ENCODE measurements at regions not wholly inside any gene's neighbourhood (a gene's known extent, or its start where the extent isn't known, plus 50 kb on each side); places are given as distances from the start of the nearest gene placed in this dataset.

DNA sequence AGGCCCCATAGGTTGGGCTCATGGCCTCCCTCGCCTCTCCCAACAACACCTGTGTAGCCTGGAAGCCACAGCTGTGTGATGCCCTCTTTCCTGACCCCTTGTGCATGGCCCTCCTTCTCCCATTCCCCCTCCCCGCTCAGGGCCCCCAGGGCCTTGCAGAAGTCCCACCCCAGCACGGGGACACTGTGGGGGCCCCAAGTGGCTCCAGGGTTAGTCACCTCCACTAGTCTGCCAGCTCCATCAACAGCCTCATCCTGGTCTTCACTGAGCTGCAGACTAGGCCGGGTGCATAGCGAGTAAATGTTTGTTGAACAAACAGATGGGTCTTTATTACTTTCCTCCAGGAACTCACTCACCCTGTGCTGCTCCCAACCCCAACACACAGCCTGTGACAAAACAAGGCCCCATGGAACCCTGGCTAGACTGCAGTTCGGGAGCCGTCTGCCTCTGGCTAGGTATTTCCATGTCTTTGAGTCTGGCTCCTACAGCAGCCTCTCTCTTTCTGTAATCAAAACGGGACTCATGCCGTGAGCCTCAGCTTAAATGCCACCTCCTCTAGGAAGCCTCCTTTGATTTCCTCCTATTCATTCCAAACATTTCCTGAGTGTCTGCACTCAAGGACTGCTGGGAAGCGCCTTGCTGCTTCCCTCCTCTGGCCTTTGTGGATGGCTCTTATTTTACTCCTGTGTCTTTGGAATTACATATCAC is 109.9 kb upstream of the ID2 start:
- TF ChIP-seq, protein P1, sequence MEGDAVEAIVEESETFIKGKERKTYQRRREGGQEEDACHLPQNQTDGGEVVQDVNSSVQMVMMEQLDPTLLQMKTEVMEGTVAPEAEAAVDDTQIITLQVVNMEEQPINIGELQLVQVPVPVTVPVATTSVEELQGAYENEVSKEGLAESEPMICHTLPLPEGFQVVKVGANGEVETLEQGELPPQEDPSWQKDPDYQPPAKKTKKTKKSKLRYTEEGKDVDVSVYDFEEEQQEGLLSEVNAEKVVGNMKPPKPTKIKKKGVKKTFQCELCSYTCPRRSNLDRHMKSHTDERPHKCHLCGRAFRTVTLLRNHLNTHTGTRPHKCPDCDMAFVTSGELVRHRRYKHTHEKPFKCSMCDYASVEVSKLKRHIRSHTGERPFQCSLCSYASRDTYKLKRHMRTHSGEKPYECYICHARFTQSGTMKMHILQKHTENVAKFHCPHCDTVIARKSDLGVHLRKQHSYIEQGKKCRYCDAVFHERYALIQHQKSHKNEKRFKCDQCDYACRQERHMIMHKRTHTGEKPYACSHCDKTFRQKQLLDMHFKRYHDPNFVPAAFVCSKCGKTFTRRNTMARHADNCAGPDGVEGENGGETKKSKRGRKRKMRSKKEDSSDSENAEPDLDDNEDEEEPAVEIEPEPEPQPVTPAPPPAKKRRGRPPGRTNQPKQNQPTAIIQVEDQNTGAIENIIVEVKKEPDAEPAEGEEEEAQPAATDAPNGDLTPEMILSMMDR (IDR thresholded peaks at IDR 0.05), result no peak

GRCh38 chr2:8572712-8573233 is 109.1 kb upstream of the ID2 start:
- Mint-ChIP-seq H3K4me1 (ENCODE audit: unreplicated experiment) (no peaks in the 10 kb centered on the region), H3K27ac (ENCODE audit: unreplicated experiment) (no peak overlapping the region), H3K4me3 (ENCODE audit: unreplicated experiment) (no peak overlapping the region), H3K9me3 (ENCODE audit: unreplicated experiment) (no peaks in the 10 kb centered on the region), H3K36me3 (ENCODE audit: unreplicated experiment) (no peaks in the 10 kb centered on the region), H3K27me3 (ENCODE audit: unreplicated experiment) (peaks cover 17% of the 10 kb centered on the region)
- TF ChIP-seq, protein P1 (IDR thresholded peaks at IDR 0.05), result no peak
- no peak for DNase-seq (ENCODE audit: extremely low spot score, unreplicated experiment)

More for the DNA sequence above, 109.9 kb upstream of the ID2 start:
- Mint-ChIP-seq H3K27ac (ENCODE audit: unreplicated experiment) (no peak overlapping the region), H3K27me3 (ENCODE audit: unreplicated experiment) (peaks cover 16% of the 10 kb centered on the region), H3K4me3 (ENCODE audit: unreplicated experiment) (no peak overlapping the region), H3K4me1 (ENCODE audit: unreplicated experiment) (no peaks in the 10 kb centered on the region), H3K9me3 (ENCODE audit: unreplicated experiment) (no peaks in the 10 kb centered on the region), H3K36me3 (ENCODE audit: unreplicated experiment) (no peaks in the 10 kb centered on the region)
- no peak for DNase-seq (ENCODE audit: extremely low spot score, unreplicated experiment)

- TF ChIP-seq, protein P1 (IDR thresholded peaks at IDR 0.05), result no peak
- Mint-ChIP-seq H3K36me3 (ENCODE audit: unreplicated experiment) (no peaks in the 10 kb centered on the region), H3K27me3 (ENCODE audit: unreplicated experiment) (peaks cover 17% of the 10 kb centered on the region), H3K27ac (ENCODE audit: unreplicated experiment) (no peak overlapping the region), H3K9me3 (ENCODE audit: unreplicated experiment) (no peaks in the 10 kb centered on the region), H3K4me1 (ENCODE audit: unreplicated experiment) (no peaks in the 10 kb centered on the region), H3K4me3 (ENCODE audit: unreplicated experiment) (no peak overlapping the region)
- no peak for DNase-seq (ENCODE audit: extremely low spot score, unreplicated experiment)
Measured at GRCh38 chr2:8573234-8573941, 108.5 kb upstream of the ID2 start.

DNA sequence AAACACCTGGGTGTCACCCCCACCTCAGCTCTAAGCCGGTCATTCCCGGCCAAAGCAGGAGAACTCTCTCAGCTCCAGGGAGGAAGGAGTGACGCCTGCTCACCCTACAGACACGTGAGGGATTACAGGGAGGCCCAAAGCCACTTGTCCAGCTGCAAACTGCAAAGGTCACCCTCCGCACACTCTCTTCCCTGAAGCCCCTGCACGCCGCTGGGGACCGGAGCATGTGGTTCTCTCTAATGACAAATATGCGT is 108.0 kb upstream of the ID2 start:
- Mint-ChIP-seq H3K36me3 (ENCODE audit: unreplicated experiment) (no peaks in the 10 kb centered on the region), H3K4me1 (ENCODE audit: unreplicated experiment) (no peaks in the 10 kb centered on the region), H3K27ac (ENCODE audit: unreplicated experiment) (no peak overlapping the region), H3K4me3 (ENCODE audit: unreplicated experiment) (no peak overlapping the region), H3K9me3 (ENCODE audit: unreplicated experiment) (no peaks in the 10 kb centered on the region), H3K27me3 (ENCODE audit: unreplicated experiment) (peaks cover 17% of the 10 kb centered on the region)
- DNase-seq (ENCODE audit: extremely low spot score, unreplicated experiment), result no peak
- TF ChIP-seq, protein P1 (IDR thresholded peaks at IDR 0.05), result no peak
